Esophagus squamous epithelium (tissue), 5 donors: ENCODE measurements at regions not wholly inside any gene's neighbourhood (a gene's known extent, or its start where the extent isn't known, plus 50 kb on each side); places are given as distances from the start of the nearest gene placed in this dataset.

Experiments used
- DNase-seq: peaks from one replicate; lab custom pipeline; 2025; lab: John Stamatoyannopoulos, UW
- H3K27ac ChIP-seq, 4 donors: fragments of 200-600 bp; sonication (generic); one replicate each; pipeline ENCODE4 v1.5.1; 2016 to 2019; ENCODE audit warnings: mild to moderate bottlenecking in 1 of 4
- H3K27me3 ChIP-seq, 4 donors: fragments of 200-600 bp; sonication (generic); 1 replicate in 3 of 4; 2 replicates in 1 of 4; pipeline versions ENCODE4 v1.5.1 to v1.6.0; 2017 to 2021; ENCODE audit warnings: antibody characterized with exemption in 1 of 4
- H3K36me3 ChIP-seq, 3 donors: fragments of 200-600 bp; sonication (generic); one replicate each; pipeline ENCODE4 v1.5.1; 2016 to 2019
- H3K4me1 ChIP-seq, 3 donors: fragments of 200-600 bp; sonication (generic); one replicate each; pipeline ENCODE4 v1.5.1; 2017 to 2019
- H3K4me3 ChIP-seq, 4 donors: fragments of 200-600 bp; sonication (generic); 1 replicate in 3 of 4; 2 replicates in 1 of 4; pipeline ENCODE4 v1.5.1; 2016 to 2019; ENCODE audit warnings: mild to moderate bottlenecking in 2 of 4, moderate library complexity in 1 of 4
- H3K9me3 ChIP-seq, 3 donors: fragments of 200-600 bp; sonication (generic); one replicate each; pipeline ENCODE4 v1.5.1; 2016 to 2019
- CTCF ChIP-seq, 6 experiments: fragments of 450-650 bp in 4 of 6; fragments of 200-600 bp in 2 of 6; sonication (generic) in 2 of 6; IDR thresholded peaks; one replicate each; pipeline ENCODE4 v1.5.1; 2016 to 2019; ENCODE audit warnings: antibody characterized with exemption in 6 of 6, mild to moderate bottlenecking in 4 of 6, moderate library complexity in 4 of 6
- POLR2A ChIP-seq, 4 donors: fragments of 450-650 bp; IDR thresholded peaks; one replicate each; pipeline ENCODE4 v1.6.1; 2017; ENCODE audit warnings: antibody characterized with exemption in 4 of 4, mild to moderate bottlenecking in 4 of 4, moderate library complexity in 3 of 4
- WGBS, 2 donors: methylation state at CpG; one replicate each; pipeline ENCODE4 v1.1.5; 2018; 5-methylcytosine and 5-hydroxymethylcytosine counted together
- intact Hi-C: fragments of 100-400 bp; cut with DNase I; formaldehyde crosslinking; loops from one replicate; pipeline ENCODE4 v1.15.0; 2022
- donor health status: DM: yes; HTN: yes; CAD: no.

- Histone ChIP-seq H3K4me3 (no peak overlapping the region), H3K36me3 (no peaks in the 10 kb centered on the region), H3K27ac (no peak overlapping the region), H3K9me3 (no peaks in the 10 kb centered on the region), H3K27me3 (no peaks in the 10 kb centered on the region), H3K4me1 (no peaks in the 10 kb centered on the region)
- TF ChIP-seq CTCF (IDR thresholded peaks at IDR 0.05), result peak; percentile 26 to 68 (median 46)
- no peak for TF ChIP-seq POLR2A (IDR thresholded peaks at IDR 0.05)
- WGBS, 2 donors, result 20 to 28% methylated on average over 6 of the region's 6 CpGs
- intact Hi-C loops, result loop anchor here (10.0 kb wide), 1 partner anchor 1147 kb away; no protein-coding TSS in a partner anchor
- no peak for DNase-seq
Observed at GRCh38 chr6:114747995-114748625, 405.3 kb upstream of the HS3ST5 start.

- TF ChIP-seq POLR2A (IDR thresholded peaks at IDR 0.05), result no peak
- TF ChIP-seq CTCF (IDR thresholded peaks at IDR 0.05), result no peak
- Histone ChIP-seq H3K4me1 (no peaks in the 10 kb centered on the region), H3K27me3 (no peaks in the 10 kb centered on the region), H3K27ac (no peak overlapping the region), H3K36me3 (no peaks in the 10 kb centered on the region), H3K4me3 (no peak overlapping the region), H3K9me3 (no peaks in the 10 kb centered on the region)
- 81 to 88% methylated on average over 2 of the region's 2 CpGs for WGBS, 2 donors
- intact Hi-C loops, result loop anchor here (10.0 kb wide), 1 partner anchor 1154 kb away; no protein-coding TSS in a partner anchor
- DNase-seq, result no peak
Observed at GRCh38 chr6:114740547-114740946, 397.7 kb upstream of the HS3ST5 start.

- no peak for TF ChIP-seq POLR2A (IDR thresholded peaks at IDR 0.05)
- TF ChIP-seq CTCF (IDR thresholded peaks at IDR 0.05), result no peak
- no peak overlapping the region for H3K27ac ChIP-seq
- H3K4me3 ChIP-seq, result no peak overlapping the region
- DNase-seq, result no peak
- H3K9me3 ChIP-seq, result no peaks in the 10 kb centered on the region
- intact Hi-C loops, result loop anchor here (10.0 kb wide), 1 partner anchor 1155 kb away; no protein-coding TSS in a partner anchor
- 78 to 80% methylated on average over 1 of the region's 1 CpG for WGBS, 2 donors
- H3K36me3 ChIP-seq, result no peaks in the 10 kb centered on the region
- no peaks in the 10 kb centered on the region for H3K27me3 ChIP-seq
- H3K4me1 ChIP-seq, result no peaks in the 10 kb centered on the region
Observed at GRCh38 chr6:114739656-114740055, 396.8 kb upstream of the HS3ST5 start.

- Histone ChIP-seq H3K36me3 (no peaks in the 10 kb centered on the region), H3K4me1 (no peaks in the 10 kb centered on the region), H3K4me3 (no peak overlapping the region), H3K27ac (no peak overlapping the region), H3K9me3 (no peaks in the 10 kb centered on the region), H3K27me3 (no peaks in the 10 kb centered on the region)
- TF ChIP-seq POLR2A (IDR thresholded peaks at IDR 0.05) (no peak), CTCF (IDR thresholded peaks at IDR 0.05) (no peak)
- no peak for DNase-seq
- 55 to 58% methylated on average over 5 of the region's 5 CpGs for WGBS, 2 donors
- intact Hi-C loops, result no loop called here
Observed at GRCh38 chr6:114735025-114735735, 392.4 kb upstream of the HS3ST5 start.

- Histone ChIP-seq H3K27me3 (no peaks in the 10 kb centered on the region), H3K4me3 (no peak overlapping the region), H3K36me3 (no peaks in the 10 kb centered on the region), H3K27ac (no peak overlapping the region), H3K9me3 (no peaks in the 10 kb centered on the region), H3K4me1 (no peaks in the 10 kb centered on the region)
- 23 to 50% methylated on average over 1 of the region's 1 CpG for WGBS, 2 donors
- DNase-seq, result no peak
- TF ChIP-seq CTCF (IDR thresholded peaks at IDR 0.05) (no peak), POLR2A (IDR thresholded peaks at IDR 0.05) (no peak)
- intact Hi-C loops, result no loop called here
Observed at GRCh38 chr6:114733596-114733995, 390.8 kb upstream of the HS3ST5 start.
